SIG-M5 treated with dmso at 0.1 percent for 504 hours (cell line): ENCODE measurements at regions not wholly inside any gene's neighbourhood (a gene's known extent, or its start where the extent isn't known, plus 50 kb on each side); places are given as distances from the start of the nearest gene placed in this dataset.
"Not testable (repeated sequence)": the region's sequence is repeated elsewhere in the genome, so short reads cannot be mapped to it uniquely, and the experiment has no call there.

Experiments
- DNase-seq: peaks from one replicate; lab custom pipeline; 2025; ENCODE audit not compliant: unreplicated experiment; lab: John Stamatoyannopoulos, UW

GRCh38 chr6:165850434-165851019 is 187.5 kb upstream of the PDE10A start:
- DNase-seq = peak; percentile 4

DNA sequence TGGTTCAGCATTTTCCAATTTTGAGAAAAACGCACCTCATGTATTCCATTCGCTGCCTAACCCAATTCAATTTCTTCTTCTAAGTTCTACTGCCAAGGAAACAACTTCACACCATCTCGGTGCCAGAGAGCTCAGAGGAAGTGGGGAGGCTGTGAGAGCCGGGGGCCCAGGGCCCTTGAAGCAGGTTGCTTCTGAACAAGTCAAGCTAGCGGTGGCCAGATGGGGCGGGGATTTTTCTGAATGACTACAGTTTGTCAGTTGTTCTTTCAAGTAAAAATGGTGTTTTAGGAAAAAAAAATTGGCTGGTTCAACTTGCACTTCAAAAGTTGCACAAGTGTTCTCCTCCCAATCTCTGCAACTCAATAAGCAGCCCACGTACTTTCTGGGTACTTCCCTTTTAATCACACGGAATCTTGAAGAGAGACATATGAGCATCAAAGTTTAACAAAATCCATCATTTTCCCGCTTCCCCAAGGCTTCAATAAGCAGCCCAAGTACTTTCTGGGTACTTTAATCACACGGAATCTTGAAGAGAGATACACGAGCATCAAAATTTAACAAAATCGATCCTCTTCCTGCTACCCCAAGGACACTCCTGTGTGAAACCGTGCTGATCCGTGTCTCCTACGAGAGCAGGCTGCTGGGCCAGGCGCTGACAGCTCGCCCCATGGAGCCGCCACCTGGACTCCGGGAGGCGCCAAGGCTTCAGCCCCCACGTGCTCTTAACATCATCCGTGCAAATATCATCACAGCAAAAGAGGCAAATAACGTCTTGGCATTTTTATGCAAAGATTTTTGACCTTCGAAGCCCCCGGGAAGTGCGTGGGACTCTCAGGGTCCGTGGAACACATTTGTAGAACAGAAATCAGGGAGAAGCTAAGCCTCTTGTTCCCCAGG is 186.7 kb upstream of the PDE10A start:
- DNase-seq = no peak

- no peak for DNase-seq
These were observed 185.0 kb upstream of the PDE10A start for GRCh38 chr6:165848086-165848426.

GRCh38 chr6:165847407-165848085 is 184.5 kb upstream of the PDE10A start:
- no peak for DNase-seq

DNA sequence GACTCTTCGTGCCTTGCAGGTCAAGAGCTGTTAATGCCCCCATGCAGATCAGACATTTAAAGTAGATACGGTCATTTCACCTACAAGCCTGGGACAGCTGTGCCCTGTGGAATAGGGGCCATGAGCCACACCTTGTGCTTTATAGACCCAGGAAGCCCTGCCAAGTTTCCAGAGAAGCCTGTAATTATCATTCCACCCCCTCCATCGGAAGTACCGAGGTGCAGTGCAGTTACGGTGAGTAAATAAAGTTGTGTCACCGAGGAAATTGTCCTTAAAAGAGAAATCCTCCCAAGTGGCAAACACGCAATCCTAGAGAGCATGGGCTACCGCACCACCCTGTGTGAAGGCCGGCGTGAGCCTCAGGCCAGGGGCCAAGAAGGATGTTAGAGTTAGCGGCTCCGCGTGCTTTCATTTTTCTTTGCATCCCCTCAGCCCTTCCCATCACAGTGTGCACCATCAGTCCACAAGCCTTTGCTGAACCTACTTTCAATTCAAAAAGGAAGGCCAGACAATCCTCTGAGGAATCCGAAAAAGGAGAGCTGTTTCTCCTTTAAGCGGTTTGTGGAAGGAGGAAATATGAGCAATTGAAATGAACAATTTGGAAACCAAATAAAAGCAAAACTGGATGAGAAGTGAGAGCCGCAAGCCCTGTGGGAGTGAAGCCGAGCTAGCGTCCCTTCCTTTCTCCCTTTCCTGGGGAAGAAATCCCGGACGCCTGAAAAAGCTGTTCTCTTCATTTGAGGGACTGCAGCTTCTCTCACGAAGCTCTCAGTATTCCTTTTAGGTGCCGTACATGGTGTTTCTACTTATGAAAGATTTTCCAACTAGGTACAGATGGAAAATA is 183.3 kb upstream of the PDE10A start:
- no peak for DNase-seq

GRCh38 chr6:165845493-165845892 is 182.5 kb upstream of the PDE10A start:
- no peak for DNase-seq

DNA sequence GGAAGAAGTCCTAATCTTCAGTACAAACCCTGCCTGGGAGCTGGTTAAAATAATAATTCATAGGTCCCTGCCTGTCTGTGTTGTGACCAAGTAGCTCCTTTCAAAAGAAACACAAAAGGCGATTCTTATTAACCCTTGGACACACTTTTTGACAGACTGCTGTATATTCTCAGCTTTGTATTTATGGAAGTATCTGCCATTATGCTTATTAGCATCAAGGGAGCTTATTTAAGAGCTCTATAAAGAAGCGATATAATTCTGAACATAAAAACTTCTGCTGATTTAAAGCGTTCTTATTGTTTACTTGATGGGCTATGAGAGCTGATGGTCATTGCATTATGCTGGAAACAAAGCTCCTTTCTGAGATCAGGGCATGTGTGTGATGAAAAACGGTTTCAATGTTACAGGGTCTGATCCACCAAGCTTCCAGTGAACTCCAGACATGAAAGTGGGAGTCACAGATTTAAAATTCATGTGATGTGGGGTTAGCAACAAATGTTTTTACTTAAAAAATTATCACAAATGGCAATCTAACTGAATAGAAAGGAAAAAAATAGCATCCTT is 181.8 kb upstream of the PDE10A start:
- DNase-seq = no peak

DNA sequence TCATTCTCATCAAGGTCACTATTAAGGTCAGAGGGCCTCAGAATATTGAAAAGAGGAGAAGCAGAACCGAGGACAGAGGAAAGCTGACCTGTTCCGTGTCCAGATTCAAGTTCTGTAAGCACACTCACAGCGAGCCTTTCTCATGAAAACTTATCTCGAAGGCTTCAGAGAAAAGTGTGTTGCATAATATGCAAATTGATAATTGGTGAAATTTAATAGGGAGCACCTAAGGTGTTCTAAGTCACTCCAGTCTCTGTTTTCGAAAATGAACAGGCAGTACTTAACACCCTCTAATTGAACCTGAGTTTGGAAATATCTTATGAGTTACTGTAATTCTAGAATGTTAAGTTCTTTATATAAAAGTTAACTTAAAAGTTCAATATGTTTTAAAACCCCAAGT is 181.2 kb upstream of the PDE10A start:
- no peak for DNase-seq

GRCh38 chr6:165843568-165844113 is 180.6 kb upstream of the PDE10A start:
- no peak for DNase-seq

DNA sequence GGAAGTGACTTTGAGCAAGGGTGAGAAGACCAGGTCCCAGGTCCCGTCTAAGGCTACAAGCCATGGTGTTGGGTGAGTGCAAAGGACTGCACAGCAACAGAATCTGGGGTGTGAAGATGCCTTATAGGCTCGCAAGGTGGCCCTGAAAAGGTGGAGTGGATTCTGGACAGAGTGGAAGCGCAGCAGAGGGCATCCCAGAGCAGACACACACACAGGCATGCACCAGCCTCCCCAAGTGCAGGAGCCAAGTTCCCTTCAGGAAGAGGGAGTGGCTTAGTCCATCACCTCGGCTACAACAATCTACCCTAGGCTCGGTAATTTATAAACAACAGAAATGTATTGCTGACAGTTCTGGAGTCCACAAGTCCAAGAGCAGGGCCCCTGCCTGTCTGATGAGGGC is 180.1 kb upstream of the PDE10A start:
- no peak for DNase-seq

- DNase-seq = no peak
These were observed 179.4 kb upstream of the PDE10A start for GRCh38 chr6:165842281-165842936.

DNA sequence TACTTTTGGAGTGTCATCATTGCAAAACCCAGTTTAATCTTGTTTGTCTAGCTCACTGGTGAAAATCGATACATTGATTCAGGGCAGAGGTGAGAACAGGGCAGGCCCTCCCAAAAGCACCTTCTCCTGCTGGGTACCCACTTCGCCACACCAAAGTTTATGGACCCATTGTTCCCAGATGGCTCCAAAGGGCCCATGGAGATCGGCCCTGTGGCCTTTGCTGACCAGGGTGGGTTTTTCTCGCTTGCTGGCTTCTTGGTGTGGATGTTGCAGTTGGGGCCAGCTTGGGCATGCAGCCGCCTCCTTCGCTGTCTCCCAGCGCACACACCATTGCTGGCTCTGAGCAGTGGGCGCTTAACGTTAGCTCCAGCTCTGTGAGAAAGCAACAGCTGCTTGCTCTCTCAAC is 178.1 kb upstream of the PDE10A start:
- DNase-seq = no peak

DNA sequence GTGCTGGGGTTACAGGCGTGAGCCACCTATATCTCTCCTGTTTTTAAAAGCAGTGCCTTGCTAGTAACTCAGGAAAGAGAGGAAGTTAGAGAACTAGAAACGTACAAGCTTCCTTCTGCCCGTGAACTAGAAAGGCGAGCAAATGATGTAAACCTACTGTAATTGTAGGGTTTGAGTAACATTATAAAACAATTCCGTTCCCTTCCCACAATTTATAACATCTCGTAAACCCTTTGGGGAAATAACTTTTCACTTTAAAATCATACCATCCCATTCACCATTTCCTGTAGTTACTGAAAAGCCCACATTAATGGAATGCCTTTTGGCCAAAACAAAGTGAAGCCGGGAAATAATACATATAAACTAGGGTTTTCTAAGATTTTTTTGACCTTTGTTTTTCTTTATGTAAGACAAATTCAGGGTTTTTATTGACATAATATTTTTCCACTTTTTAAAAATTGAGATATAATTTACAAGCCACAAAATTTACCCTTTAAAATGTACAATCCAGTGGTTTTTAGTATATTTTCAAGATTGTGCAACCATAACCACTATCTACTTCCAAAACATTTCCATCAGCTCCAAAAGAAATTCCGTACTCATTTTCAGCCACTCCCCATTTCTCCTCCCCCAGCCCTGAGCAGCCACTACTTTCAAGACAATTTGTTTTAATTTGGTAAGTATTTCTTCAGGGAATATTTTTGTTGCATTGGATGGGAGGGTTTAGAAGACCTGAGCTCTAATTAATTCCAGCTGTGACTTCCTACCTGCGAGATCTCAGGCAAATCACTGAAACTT is 175.1 kb upstream of the PDE10A start:
- no peak for DNase-seq

- DNase-seq = not testable (repeated sequence)
These were observed 173.6 kb upstream of the PDE10A start for GRCh38 chr6:165836648-165837047.

DNA sequence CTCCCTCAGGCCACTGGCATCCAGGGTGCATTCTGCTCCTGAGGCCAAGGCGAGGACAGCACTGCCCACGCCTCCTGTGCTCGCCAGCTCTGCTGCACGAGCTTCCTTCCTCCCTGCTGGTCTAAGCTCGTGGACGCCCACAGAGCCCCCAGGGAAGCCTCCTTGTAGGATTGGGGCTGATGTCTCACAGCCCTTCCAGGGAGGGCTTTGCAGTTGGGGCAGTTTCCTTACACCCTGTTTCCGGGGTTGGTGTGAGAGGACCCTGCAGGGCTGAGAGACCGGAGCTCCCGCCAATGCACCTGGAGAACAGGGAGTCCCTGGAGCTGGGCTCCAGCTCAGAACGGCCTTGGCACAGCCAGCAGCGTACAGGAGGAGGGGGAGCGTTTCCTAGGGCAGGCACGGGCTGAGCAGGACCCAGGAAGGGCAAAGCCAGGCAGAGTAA is 172.4 kb upstream of the PDE10A start:
- DNase-seq = no peak

- peak; percentile 1 for DNase-seq
These were observed 171.7 kb upstream of the PDE10A start for GRCh38 chr6:165834613-165835259.

- DNase-seq = no peak
These were observed 170.3 kb upstream of the PDE10A start for GRCh38 chr6:165833355-165833754.

- DNase-seq = no peak
These were observed 168.9 kb upstream of the PDE10A start for GRCh38 chr6:165831812-165832510.
